GM03348 (cell line): ENCODE measurements at regions not wholly inside any gene's neighbourhood (a gene's known extent, or its start where the extent isn't known, plus 50 kb on each side); places are given as distances from the start of the nearest gene placed in this dataset.

ENCODE experiments used
- DNase-seq: peaks from one replicate; pipeline ENCODE4 v3.0.0; 2012; ENCODE audit warnings: low spot score

- no peak for DNase-seq
Observed at GRCh38 chr10:10313149-10313835, 704.4 kb upstream of the CELF2 start.

GRCh38 chr10:10314626-10315025, 703.0 kb upstream of the CELF2 start:
- no peak for DNase-seq

- no peak for DNase-seq
Observed at GRCh38 chr10:10315989-10316388, 701.7 kb upstream of the CELF2 start.

- DNase-seq, result no peak
Observed at GRCh38 chr10:10317151-10317550, 700.5 kb upstream of the CELF2 start.

- no peak for DNase-seq
Observed at GRCh38 chr10:10318856-10319255, 698.8 kb upstream of the CELF2 start.

- DNase-seq, result no peak
Observed at GRCh38 chr10:10320956-10321355, 696.7 kb upstream of the CELF2 start.

- no peak for DNase-seq
Observed at GRCh38 chr10:10326116-10326515, 691.6 kb upstream of the CELF2 start.

GRCh38 chr10:10327934-10328333, 689.7 kb upstream of the CELF2 start:
- no peak for DNase-seq

- DNase-seq, result no peak
Observed at GRCh38 chr10:10330418-10330817, 687.3 kb upstream of the CELF2 start.

GRCh38 chr10:10332786-10333185, 684.9 kb upstream of the CELF2 start:
- no peak for DNase-seq

GRCh38 chr10:10333622-10334021, 684.0 kb upstream of the CELF2 start:
- no peak for DNase-seq

GRCh38 chr10:10338339-10338738, 679.3 kb upstream of the CELF2 start:
- no peak for DNase-seq

- no peak for DNase-seq
Observed at GRCh38 chr10:10346390-10347150, 671.1 kb upstream of the CELF2 start.

- DNase-seq, result no peak
Observed at GRCh38 chr10:10350050-10350449, 667.6 kb upstream of the CELF2 start.

GRCh38 chr10:10351451-10351850, 666.2 kb upstream of the CELF2 start:
- no peak for DNase-seq

- no peak for DNase-seq
Observed at GRCh38 chr10:10353326-10353868, 664.3 kb upstream of the CELF2 start.

GRCh38 chr10:10359263-10359662, 658.4 kb upstream of the CELF2 start:
- DNase-seq, result no peak

GRCh38 chr10:10361301-10361885, 656.3 kb upstream of the CELF2 start:
- no peak for DNase-seq

- no peak for DNase-seq
Observed at GRCh38 chr10:10362800-10363199, 654.9 kb upstream of the CELF2 start.

- no peak for DNase-seq
Observed at GRCh38 chr10:10363217-10363616, 654.5 kb upstream of the CELF2 start.

- DNase-seq, result no peak
Observed at GRCh38 chr10:10364902-10365301, 652.8 kb upstream of the CELF2 start.

- DNase-seq, result no peak
Observed at GRCh38 chr10:10365676-10366075, 652.0 kb upstream of the CELF2 start.

- no peak for DNase-seq
Observed at GRCh38 chr10:10366836-10367235, 650.8 kb upstream of the CELF2 start.
